ENCODE measurements at regions not wholly inside any gene's neighbourhood (a gene's known extent, or its start where the extent isn't known, plus 50 kb on each side); places are given as distances from the start of the nearest gene placed in this dataset.
A peak's percentile ranks its signal among the peaks of the same experiment; 100 is the strongest.
"Not testable (repeated sequence)": the region's sequence is repeated elsewhere in the genome, so short reads cannot be mapped to it uniquely, and the experiment has no call there.

GRCh38 chr2:88396209-88396608 is 56.3 kb downstream of the FOXI3 start:
- no peak for DNase-seq

DNA sequence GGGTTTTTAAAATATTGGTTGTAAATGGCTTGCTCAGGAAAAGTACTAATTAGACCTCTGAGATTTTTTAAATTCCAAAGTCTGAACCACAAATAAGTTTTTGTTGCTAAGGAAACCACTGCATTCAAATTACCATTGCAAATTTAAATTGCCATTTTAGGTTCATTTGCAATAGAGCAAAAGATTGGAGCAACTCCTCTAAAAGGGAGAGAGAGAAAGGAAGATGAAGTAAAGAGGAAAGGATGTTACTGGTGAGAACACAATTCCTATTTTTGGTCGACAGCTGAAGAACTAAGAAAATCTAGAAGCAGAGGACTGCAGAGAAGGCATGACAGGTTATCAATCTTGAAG is 74.9 kb downstream of the FOXI3 start:
- no peak for DNase-seq

GRCh38 chr2:88372042-88372441 is 80.5 kb downstream of the FOXI3 start:
- DNase-seq, result no peak

DNA sequence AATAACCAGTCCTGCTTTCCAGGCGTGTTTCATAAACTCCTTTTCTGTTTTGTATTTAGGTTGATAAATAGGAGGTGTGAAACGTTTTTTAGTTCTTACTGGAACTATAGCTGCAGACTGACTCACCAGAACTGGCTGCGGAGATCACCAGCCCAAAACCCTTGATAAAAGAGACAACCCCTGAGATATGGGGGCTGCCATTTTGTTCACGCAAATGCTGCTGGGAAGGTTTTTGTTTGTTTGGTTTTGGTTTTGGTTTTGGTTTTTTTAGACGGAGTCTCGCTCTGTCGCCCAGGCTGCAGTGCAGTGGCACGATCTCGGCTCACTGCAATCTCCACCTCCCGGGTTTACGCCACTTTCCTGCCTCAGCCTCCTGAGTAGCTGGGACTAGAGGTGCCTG is 87.1 kb downstream of the FOXI3 start:
- not testable (repeated sequence) for DNase-seq

- no peak for DNase-seq
Measured at GRCh38 chr2:88355486-88355885, 97.0 kb downstream of the FOXI3 start.

GRCh38 chr2:88351249-88351601 is 101.3 kb downstream of the FOXI3 start:
- DNase-seq, result no peak

GRCh38 chr2:88350331-88351248 is 101.9 kb downstream of the FOXI3 start:
- DNase-seq, result peak; percentile 4

DNA sequence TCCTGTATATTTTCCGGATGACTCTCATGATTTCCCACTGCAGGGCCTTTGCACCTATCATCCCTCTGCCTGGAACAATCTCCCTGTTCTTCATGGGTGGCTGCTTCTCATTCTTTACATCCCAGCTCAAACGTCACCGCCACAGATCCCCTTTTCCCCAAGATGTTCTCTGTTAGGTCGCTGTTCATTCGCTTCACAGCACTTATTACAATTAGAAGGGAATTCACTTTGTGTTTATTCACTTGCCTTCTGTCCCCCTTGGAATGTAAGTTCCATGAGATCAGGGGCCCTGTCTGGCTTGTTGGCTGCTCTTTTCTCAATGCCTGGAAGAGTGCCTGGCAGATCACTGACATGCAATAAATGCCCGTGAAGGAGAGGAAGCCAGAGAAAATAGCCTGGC is 106.7 kb downstream of the FOXI3 start:
- no peak for DNase-seq

GRCh38 chr2:88342749-88343148 is 109.7 kb downstream of the FOXI3 start:
- no peak for DNase-seq

DNA sequence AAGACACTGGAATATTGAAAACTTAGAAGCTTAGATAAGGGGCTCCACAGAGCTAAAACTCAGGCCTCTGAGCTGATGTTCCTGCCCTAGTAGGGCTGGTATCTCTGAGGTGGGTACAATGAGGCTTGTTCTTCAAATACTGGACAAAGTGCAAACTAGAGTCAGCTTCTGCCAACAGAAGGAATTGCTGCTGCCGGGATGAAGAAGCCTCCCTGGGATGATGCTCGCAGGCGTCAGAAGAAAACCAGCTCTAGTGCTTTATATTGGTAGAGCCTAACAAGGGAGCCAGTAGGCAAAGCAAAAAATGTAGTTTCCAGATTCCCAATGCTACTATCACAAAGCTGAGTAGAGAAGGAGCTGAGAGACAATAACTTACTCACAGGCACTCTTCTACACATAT is 118.1 kb downstream of the FOXI3 start:
- no peak for DNase-seq

GRCh38 chr2:88331239-88331638 is 121.3 kb downstream of the FOXI3 start:
- DNase-seq, result no peak

- DNase-seq, result peak; percentile 4
Measured at GRCh38 chr2:88329815-88330603, 122.5 kb downstream of the FOXI3 start.

DNA sequence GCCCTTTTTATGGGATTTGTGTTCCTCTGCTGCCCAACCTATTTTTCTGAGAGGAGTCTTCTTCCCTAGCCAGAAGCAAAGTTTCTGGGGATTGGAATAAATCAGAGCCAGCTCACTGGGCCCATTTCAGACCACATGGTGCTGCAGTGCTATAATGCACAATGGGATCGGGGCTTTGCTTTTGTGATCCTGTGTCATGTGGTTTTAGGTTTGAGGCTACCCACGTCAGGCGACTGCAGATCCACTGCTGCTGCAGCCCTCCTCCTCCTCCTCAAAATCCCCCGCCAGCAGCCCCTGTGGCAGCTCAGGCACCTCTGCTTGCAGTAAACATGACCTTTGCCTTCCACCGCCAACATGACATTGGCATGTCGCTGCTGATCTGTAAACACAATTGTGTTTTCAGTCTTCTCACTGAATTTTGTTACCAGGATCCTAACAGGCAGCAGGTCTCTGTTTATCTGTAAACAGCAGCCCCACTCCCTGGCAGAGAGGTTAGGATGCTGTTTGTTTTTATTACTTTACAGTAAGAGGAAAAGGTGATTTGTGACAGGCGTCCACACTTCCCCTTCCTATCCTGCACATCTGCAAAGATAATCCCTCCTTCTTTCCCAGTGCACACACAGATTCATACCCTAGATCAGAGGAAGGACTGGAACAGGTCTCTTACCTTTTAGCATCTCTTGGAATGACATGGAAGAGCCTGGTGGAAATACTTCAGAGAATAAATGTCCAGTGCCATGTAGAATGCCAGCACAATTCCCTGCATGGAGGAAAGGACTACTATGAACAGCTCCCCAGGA is 130.8 kb downstream of the FOXI3 start:
- DNase-seq, result no peak

DNA sequence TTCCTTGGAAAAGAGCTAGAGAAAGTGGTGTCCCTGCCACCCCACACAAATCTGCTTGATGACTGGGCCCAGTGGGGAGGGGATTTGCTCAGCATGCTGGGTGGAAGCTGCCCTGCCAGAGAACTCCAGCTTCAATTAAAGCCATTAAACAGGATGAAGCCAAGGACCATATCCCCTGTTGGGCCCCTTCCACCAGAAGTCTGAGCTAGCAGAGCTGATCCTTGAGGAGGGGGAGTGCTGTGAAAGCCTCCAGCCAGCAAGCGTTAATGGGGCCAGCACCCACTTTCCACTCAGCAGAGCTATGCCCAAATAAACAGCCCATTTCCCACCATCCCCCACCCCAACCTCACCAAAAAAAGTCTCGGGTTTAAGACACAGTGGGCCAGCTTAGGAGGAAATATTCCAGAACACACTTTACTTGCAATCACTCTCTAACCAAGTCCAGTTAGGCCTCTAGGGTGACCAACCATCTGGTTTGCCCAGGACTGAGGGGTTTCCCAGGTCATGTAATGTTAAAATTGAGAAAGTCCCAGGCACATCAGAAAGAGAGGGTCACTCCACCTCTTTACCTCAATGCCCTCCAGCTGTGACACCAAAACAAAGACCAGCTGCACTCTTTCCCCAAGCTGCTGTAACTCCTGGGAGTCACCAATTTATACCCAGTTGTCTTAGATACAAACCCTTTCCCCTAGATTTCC is 132.3 kb downstream of the FOXI3 start:
- no peak for DNase-seq

GRCh38 chr2:88318956-88319330 is 133.6 kb downstream of the FOXI3 start:
- no peak for DNase-seq

DNA sequence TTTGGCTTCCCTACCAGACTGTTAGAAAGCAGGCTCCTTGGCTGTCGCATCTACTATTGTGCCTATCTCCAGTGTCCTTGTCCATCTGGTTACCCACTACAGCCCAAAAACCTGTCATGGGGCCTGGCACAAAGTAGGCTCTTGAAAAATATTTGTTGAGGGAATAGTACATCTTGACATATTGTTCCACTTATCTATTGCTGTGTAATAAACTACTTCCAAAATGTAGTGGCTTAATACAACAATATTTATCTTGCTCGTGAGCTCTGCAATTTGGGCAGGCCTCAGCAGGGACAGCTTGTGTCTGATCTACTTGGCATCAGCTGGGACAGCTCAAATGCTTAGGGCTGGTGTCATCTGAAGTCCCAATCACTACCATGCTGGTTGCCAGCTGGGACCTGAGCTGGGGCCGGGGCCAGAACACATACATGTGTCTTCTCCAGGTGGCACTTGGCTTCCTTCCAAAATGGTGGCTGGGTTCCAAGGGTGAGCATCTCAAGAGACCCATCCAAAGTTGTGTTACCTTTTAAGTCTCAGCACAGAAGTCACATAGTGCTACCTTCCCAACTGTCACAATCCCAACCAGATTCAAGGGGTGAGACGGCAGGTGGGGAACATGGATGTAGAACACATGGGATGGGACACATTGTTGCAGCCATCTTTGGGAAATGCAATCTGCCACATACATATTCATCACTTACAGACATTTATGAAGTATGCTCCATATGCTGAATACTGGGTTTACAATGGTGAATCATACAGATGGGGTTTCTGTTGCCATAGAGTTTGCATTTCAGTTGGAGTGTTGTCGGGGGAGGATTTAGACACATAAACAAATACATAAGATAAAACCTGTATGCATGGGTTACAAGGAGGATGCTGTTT is 134.2 kb downstream of the FOXI3 start:
- no peak for DNase-seq

DNA sequence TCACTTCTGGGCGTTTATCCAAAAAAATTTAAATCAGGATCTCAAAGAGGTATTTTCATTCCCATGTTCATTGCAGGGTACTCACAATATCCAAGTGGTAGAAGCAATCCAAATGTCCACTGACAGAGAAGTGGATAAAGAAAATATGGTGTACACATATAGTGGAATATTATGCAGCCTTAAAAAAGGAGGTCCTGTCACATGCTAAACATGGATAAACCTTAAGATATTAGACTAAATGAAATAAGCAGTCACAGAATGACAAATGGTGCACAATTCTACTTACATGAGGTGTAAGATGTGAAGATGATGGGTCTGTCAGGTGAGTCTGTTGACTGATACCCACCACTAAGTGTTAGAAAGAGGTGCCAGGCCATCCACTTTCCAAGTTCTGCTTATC is 140.6 kb downstream of the THNSL2 start:
- no peak for DNase-seq

- no peak for DNase-seq
Measured at GRCh38 chr2:88307817-88308216, 137.7 kb downstream of the THNSL2 start.

GRCh38 chr2:88303865-88304264 is 133.7 kb downstream of the THNSL2 start:
- DNase-seq, result no peak

- no peak for DNase-seq
Measured at GRCh38 chr2:88296247-88296646, 126.1 kb downstream of the THNSL2 start.

DNA sequence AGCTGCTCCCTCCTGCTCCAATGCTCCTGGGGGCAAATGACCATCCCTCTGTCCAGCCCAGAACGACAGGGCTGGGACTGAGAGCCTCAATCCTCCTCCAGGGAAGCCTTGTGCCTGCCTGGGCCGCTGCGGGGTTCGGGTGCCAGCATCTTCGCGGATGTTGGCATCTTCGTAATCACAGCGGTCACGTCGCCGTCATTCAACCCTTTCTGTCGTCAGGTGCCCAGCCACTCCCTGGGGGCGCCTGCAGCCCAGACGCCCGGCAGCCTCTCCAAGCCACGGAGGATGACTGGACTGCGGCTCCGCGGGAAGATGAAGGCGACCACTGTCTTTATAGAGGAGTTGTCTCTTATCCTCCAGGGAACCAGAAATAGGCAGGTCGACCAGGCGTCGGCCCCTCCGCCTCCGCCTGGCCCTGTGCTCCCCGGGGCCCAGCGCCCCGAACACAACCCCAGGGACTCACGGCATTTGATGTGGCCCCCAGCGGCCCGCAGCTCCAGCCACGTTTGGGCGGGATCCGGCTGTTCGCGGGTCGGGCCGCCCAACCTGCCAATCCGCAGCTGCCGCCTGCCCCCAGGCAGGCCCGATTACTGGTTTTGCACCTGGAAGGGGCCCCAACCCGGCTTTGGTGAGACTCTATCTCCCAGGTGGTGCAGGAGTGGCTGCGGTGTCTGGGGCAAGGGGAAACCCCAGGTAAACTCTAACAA is 113.9 kb downstream of the THNSL2 start:
- no peak for DNase-seq

Measured in fibroblast of skin of right biceps (primary cell).